GM12874 (cell line): ENCODE measurements at regions not wholly inside any gene's neighbourhood (a gene's known extent, or its start where the extent isn't known, plus 50 kb on each side); places are given as distances from the start of the nearest gene placed in this dataset.
A peak's percentile ranks its signal among the peaks of the same experiment; 100 is the strongest.

ENCODE experiments used
- TF ChIP-seq, protein P1 (sequence below): IDR thresholded peaks from 2 replicates; pipeline ENCODE4 v1.5.1; 2011; ENCODE audit warnings: low read depth, mild to moderate bottlenecking, control low read depth, low read length, moderate library complexity; ENCODE audit not compliant: insufficient read depth

DNA sequence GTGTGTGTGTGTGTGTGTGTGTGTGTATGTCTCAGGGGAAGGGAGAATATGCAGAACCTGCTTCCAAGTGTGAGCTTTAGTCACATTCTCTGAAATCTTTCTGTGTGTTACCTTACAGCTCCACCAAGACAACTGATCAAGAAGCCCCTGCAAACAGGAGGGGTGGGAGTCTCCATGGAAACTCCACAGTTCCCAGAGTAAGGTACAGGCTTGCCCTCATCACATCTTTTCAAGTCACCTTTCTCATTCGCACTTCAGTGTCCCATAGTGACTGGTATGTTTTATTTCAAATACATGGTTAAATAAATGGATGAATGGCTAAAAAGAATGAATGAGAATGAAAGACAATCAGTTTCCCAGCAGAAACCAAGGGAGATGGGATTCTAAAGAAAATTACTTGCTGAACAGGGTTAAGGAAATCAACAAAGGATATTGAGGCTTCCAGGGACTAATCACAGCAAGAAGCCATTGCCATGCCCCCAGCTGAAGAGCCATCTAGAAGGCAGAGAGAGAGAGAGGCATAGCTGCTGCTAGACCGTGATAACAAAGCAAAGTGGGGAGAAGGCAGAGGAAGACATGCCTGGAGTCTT, 987.2 kb upstream of the CELF4 start:
- TF ChIP-seq, protein P1, sequence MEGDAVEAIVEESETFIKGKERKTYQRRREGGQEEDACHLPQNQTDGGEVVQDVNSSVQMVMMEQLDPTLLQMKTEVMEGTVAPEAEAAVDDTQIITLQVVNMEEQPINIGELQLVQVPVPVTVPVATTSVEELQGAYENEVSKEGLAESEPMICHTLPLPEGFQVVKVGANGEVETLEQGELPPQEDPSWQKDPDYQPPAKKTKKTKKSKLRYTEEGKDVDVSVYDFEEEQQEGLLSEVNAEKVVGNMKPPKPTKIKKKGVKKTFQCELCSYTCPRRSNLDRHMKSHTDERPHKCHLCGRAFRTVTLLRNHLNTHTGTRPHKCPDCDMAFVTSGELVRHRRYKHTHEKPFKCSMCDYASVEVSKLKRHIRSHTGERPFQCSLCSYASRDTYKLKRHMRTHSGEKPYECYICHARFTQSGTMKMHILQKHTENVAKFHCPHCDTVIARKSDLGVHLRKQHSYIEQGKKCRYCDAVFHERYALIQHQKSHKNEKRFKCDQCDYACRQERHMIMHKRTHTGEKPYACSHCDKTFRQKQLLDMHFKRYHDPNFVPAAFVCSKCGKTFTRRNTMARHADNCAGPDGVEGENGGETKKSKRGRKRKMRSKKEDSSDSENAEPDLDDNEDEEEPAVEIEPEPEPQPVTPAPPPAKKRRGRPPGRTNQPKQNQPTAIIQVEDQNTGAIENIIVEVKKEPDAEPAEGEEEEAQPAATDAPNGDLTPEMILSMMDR: no peak

GRCh38 chr18:38551881-38552280, 986.3 kb upstream of the CELF4 start:
- TF ChIP-seq, protein P1: no peak

DNA sequence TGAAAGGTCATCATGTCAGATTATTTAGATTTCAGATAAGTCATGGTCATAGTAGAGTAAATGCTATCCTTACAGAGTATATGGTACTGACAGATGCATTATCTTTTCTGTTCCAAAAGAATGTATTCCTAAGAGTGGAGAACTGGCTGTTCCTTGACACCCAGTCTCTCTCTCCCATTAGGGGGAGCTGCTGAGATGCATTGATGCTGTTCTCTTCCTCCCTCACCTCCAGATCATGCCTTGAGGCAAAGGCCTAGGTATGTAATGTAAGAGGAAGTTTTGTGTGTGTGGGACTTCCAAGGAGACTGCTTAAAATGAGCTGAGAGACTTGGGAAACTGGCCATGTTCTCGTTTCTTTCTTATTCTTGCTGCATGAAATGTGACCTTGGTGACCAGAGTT, 979.5 kb upstream of the CELF4 start:
- TF ChIP-seq, protein P1: peak; percentile 50; the same call in 1 of the 2 replicates

DNA sequence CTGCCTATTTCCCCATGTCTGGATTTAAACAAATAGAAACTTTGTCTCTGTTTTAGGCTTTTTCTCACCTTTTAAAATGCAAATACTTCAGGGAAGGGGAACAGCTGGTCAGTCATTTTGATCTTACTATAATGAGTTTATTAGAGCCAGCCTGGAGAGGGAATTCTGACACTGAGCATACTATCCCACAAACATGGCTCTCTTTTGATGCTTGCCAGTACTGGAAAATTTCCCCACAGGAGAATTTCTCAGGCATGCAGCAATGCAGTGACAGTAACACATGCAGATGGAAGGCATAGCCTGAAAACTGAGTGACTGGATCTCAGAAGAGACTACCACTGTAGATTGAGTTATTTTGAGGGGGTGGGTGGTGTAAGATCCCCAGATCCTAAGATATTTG, 974.3 kb upstream of the CELF4 start:
- TF ChIP-seq, protein P1: no peak

GRCh38 chr18:38539371-38539770, 973.8 kb upstream of the CELF4 start:
- TF ChIP-seq, protein P1: no peak

GRCh38 chr18:38534073-38534472, 968.5 kb upstream of the CELF4 start:
- TF ChIP-seq, protein P1: no peak

DNA sequence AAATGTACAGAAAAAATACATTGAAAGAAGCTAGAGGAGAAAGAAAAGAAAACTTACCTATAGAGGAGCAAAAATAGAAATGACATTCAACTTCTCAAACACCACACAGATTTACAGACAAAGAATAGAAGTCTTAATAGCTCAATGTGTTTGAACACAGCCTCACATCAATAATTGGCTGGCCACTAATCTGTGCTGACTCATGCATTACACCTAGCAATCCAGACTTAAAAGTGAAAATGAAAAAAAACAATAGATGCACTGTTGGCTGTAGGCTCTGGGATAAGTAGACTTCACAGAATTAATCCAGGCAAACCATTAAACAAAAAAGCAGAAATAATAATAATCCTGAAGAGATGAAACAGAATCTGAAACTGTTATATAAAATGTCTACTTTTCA, 961.3 kb upstream of the CELF4 start:
- TF ChIP-seq, protein P1: no peak

GRCh38 chr18:38525039-38525438, 959.4 kb upstream of the CELF4 start:
- TF ChIP-seq, protein P1: no peak
